ACC112 (cell line): ENCODE measurements at regions not wholly inside any gene's neighbourhood (a gene's known extent, or its start where the extent isn't known, plus 50 kb on each side); places are given as distances from the start of the nearest gene placed in this dataset.

Experiments
- H2AFZ ChIP-seq: fragments of 200-600 bp; sonication (generic); one replicate; pipeline ENCODE4 v1.6.0; 2017; ENCODE audit warnings: antibody characterized with exemption, low read length; ENCODE audit not compliant: unreplicated experiment
- H3K27ac ChIP-seq: fragments of 200-600 bp; sonication (generic); 2 replicates; pipeline ENCODE4 v1.5.1; 2014; ENCODE audit warnings: low read depth, mild to moderate bottlenecking, antibody characterized with exemption, low read length, moderate library complexity
- H3K27me3 ChIP-seq: fragments of 200-600 bp; sonication (generic); 2 replicates; pipeline ENCODE4 v1.6.1; 2014; ENCODE audit warnings: mild to moderate bottlenecking, antibody characterized with exemption, low read length, moderate library complexity, mixed read lengths; ENCODE audit not compliant: insufficient read depth
- H3K36me3 ChIP-seq: fragments of 200-600 bp; sonication (generic); 2 replicates; pipeline ENCODE4 v1.6.1; 2016; ENCODE audit warnings: mild to moderate bottlenecking, antibody characterized with exemption, low read length, moderate library complexity, mixed read lengths; ENCODE audit not compliant: insufficient read depth
- H3K4me1 ChIP-seq: fragments of 200-600 bp; sonication (generic); one replicate; pipeline ENCODE4 v1.6.1; 2016; ENCODE audit warnings: low read length, mixed read lengths; ENCODE audit not compliant: insufficient read depth, unreplicated experiment, control insufficient read depth
- H3K4me3 ChIP-seq: fragments of 200-600 bp; sonication (generic); 2 replicates; pipeline ENCODE4 v1.5.1; 2014; ENCODE audit warnings: mild to moderate bottlenecking, low read depth, low read length
- H3K79me2 ChIP-seq: fragments of 200-600 bp; sonication (generic); one replicate; pipeline ENCODE4 v1.6.0; 2016; ENCODE audit warnings: low read length; ENCODE audit not compliant: control insufficient read depth, unreplicated experiment, insufficient read depth

DNA sequence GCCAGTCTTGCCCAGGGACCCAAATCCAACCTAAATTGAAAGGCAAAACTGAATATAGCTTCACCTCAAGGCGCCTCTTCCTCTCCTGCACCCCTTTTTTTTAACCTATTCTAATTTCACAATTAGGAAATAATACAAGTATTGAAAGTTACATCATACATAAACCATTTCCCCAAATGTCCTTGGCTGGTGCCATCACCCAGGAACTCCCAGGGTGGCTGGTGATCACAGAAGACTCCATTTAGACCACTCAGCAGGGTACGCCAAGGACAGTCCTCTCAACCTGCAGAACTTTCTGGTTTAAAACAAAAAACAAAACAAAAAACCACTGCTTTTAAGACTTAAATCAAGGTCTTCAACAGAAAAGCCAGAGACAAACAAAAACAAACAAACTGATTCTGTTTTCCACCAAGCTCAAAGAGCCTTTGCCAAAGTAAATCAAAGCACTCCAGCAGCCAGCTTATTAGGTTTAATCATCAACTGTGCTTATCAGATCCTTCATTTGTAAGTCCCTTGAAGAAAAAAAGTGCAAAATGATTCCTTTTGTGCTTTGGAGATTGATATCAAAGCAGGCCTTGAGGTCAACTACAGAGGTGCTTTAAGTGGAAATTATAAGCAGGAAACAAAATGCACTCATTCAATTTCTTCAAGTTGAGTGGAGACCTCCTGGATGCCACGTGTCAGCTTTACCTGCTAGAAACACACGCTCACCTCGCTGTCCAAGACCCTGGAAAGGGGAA is 113.0 kb downstream of the ETS2 start:
- peaks cover 14% of the 10 kb centered on the region for H3K4me1 ChIP-seq
- peaks cover 11% of the 10 kb centered on the region for H3K27me3 ChIP-seq
- H3K79me2 ChIP-seq, result no peaks in the 10 kb centered on the region
- H3K4me3 ChIP-seq, result no peak overlapping the region
- H3K27ac ChIP-seq, result no peak overlapping the region
- H3K36me3 ChIP-seq, result no peaks in the 10 kb centered on the region
- no peak overlapping the region for H2AFZ ChIP-seq

DNA sequence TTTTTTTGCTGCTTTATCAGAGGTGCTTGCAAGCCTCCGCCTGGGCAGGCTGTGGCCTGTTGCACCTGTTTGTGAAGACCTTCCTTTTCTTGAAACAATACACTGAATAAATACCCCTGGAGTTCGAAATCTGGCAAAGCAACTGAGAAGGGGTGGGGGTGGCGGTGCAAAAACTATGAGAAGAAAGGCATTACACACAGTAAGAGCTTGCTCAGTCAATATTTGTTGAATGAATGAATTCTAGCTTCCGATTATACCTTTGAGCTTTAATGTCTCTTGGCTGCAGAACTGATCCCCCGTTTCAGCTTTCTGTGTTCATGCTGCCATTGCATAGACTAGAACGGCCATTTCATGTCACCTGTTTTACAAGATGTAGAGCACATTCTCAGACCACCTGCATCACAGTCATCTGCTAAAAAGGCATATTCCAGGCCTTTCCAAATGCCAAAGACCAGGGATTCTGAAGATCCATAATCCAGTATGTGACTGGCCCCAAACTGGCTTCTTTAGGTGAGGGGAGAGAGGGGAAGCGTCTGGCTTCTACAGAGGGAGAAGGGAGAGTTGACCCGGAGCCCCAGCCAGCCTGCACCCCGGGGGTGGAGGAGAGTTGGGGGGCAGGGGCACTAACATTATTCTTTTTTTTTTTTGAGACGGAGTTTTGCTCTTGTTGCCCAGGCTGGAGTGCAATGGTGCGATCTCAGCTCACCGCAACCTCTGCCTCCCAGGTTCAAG is 111.5 kb downstream of the ETS2 start:
- no peaks in the 10 kb centered on the region for H3K79me2 ChIP-seq
- H3K4me3 ChIP-seq, result no peak overlapping the region
- no peaks in the 10 kb centered on the region for H3K36me3 ChIP-seq
- no peak overlapping the region for H2AFZ ChIP-seq
- H3K4me1 ChIP-seq, result peaks cover 23% of the 10 kb centered on the region
- no peak overlapping the region for H3K27ac ChIP-seq
- H3K27me3 ChIP-seq, result peaks cover 11% of the 10 kb centered on the region

DNA sequence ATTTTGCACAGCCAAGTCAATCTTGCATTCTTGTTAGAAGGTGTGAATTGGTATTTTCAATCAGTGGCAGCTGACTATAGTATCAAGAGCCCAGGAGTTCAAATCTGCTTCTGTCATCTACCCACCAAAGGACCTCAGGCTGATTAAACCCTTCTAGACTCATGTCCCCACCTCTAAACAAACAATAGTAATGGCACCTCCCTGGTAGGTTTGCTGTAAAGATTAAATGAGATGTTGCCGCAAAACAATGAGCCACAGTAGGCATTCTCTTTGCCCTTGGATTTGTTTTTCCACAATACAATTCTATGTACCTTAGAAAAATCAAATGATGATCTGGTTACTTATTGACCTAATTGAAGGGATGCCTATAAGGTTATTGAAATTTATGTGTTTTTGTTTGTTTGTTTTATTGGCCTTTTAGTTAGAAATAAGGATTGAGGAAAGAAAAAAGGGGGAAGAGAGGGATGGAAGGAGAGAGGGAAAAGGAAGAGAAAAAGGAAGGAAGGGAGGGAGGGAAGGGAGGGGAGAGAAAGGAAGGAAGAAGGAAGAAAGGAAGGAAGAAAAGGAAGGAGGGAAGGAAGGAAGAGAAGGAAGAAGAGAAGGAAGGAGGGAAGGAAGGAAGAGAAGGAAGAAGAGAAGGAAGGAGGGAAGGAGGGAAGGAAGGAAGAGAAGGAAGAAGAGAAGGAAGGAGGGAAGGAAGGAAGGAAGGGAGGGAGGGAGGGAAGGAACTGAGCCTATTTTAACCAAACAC is 110.7 kb downstream of the ETS2 start:
- Histone ChIP-seq H3K4me3 (no peak overlapping the region), H3K27me3 (peaks cover 11% of the 10 kb centered on the region), H3K79me2 (no peaks in the 10 kb centered on the region), H3K4me1 (peaks cover 19% of the 10 kb centered on the region), H3K36me3 (no peaks in the 10 kb centered on the region), H3K27ac (no peak overlapping the region), H2AFZ (no peak overlapping the region)

- Histone ChIP-seq H3K27ac (no peak overlapping the region), H3K4me1 (peaks cover 11% of the 10 kb centered on the region), H3K36me3 (no peaks in the 10 kb centered on the region), H2AFZ (no peak overlapping the region), H3K79me2 (no peaks in the 10 kb centered on the region), H3K27me3 (peaks cover 11% of the 10 kb centered on the region), H3K4me3 (no peak overlapping the region)
Measured at GRCh38 chr21:38915546-38915945, 109.8 kb downstream of the ETS2 start.

DNA sequence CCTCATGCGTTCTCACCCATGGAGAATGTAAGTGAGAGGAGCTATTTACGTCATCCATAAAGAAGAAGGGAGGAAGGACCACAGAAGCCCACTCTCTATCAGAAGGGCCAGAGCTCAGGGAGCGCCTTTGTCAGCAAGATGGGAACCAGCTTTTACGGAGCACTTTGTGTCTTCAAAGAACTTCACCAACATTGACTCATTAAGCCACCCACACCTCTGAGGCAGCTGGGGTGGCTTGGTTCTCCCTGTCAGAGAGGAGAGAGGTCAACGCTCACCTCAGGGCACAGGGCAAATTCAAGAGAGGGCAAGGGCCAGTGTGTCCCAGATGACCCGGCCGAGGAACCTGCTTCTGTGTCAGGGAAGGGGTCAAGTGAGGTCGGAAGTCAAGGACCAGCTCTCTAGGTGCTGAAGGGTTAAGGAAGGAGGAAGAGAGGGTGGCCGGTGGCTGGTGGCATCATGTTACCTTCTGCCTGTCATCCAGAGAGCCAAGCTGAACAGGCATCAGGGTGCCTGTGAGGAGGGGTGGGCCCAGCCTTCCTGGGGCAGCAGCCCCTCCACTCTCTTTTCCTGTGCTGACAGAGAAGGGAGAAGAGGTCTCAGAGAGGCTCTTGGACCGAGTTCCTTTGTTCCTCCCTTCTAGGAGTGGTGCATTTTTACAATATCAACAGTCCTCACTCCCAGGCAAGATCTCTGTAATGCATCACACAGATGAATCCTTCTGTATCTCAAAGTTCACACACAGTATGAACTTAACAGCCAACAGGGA is 109.0 kb downstream of the ETS2 start:
- Histone ChIP-seq H3K27me3 (peaks cover 11% of the 10 kb centered on the region), H3K4me3 (no peak overlapping the region), H3K79me2 (no peaks in the 10 kb centered on the region), H2AFZ (no peak overlapping the region), H3K4me1 (peaks cover 10% of the 10 kb centered on the region), H3K27ac (no peak overlapping the region), H3K36me3 (no peaks in the 10 kb centered on the region)

DNA sequence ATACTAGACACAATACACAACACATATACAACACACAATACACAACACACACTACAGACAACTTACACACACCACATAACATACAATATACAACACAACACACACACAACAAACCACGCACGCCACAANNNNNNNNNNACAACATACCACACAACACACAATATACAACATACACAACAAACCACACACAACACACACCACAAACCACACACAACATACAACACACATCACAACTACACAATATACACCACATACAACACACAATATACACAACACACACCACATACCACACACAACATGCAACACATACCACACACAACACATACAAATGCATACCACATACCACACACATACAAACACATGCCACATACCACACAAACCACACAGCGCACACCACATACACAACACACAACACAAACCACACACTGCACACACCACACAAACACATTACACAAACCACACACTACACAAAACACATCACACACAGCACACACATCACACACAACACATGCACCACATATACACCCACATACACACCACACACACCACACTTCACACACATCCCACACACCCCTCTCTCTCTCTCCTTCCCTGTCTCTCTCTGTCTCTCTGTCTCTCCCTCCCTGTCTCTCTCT is 108.3 kb downstream of the ETS2 start:
- Histone ChIP-seq H3K79me2 (no peaks in the 10 kb centered on the region), H3K27ac (no peak overlapping the region), H3K4me1 (peaks cover 10% of the 10 kb centered on the region), H3K4me3 (peak overlapping the region; percentile 28; the same call in 1 of the 2 replicates), H3K27me3 (peaks cover 11% of the 10 kb centered on the region), H2AFZ (no peak overlapping the region), H3K36me3 (no peaks in the 10 kb centered on the region)

GRCh38 chr21:38913120-38913892 is 107.6 kb downstream of the ETS2 start:
- H3K79me2 ChIP-seq, result no peaks in the 10 kb centered on the region
- no peaks in the 10 kb centered on the region for H3K36me3 ChIP-seq
- peaks cover 10% of the 10 kb centered on the region for H3K4me1 ChIP-seq
- no peak overlapping the region for H3K27ac ChIP-seq
- peak overlapping the region; percentile 1 for H2AFZ ChIP-seq
- H3K4me3 ChIP-seq, result peak overlapping the region; percentile 28
- H3K27me3 ChIP-seq, result peaks cover 11% of the 10 kb centered on the region

DNA sequence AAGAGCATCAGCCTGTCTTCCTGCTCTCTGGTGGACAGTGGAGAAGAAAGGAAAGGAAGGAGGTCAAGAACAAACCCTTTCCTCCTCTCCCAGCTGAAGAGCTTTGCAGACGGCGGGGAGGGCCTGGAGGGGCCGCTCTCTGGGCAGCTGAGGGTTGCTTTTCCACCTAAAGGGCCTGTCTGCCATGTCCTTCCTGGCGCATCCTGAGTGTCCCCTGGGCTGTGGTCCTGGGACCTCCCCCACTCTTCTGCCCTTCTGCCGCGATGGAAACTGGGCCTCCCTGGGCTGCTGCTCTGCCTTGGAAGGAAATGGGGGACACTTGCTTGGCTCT is 107.0 kb downstream of the ETS2 start:
- H3K4me3 ChIP-seq, result peak overlapping the region; percentile 28; the same call in 1 of the 2 replicates
- no peak overlapping the region for H2AFZ ChIP-seq
- no peaks in the 10 kb centered on the region for H3K36me3 ChIP-seq
- H3K4me1 ChIP-seq, result peaks cover 10% of the 10 kb centered on the region
- H3K27me3 ChIP-seq, result peaks cover 11% of the 10 kb centered on the region
- no peaks in the 10 kb centered on the region for H3K79me2 ChIP-seq
- no peak overlapping the region for H3K27ac ChIP-seq

GRCh38 chr21:38912102-38912629 is 106.4 kb downstream of the ETS2 start:
- Histone ChIP-seq H3K4me1 (peaks cover 14% of the 10 kb centered on the region), H3K4me3 (no peak overlapping the region), H3K27ac (no peak overlapping the region), H3K79me2 (no peaks in the 10 kb centered on the region), H3K27me3 (peaks cover 11% of the 10 kb centered on the region), H2AFZ (no peak overlapping the region), H3K36me3 (no peaks in the 10 kb centered on the region)
